Neural progenitor cell (in vitro differentiated cells): ENCODE measurements at regions not wholly inside any gene's neighbourhood (a gene's known extent, or its start where the extent isn't known, plus 50 kb on each side); places are given as distances from the start of the nearest gene placed in this dataset.

Experiments used
- CTCF ChIP-seq: fragments of 200-600 bp; sonication (generic); IDR thresholded peaks from 2 replicates; pipeline ENCODE4 v1.5.1; 2017; ENCODE audit warnings: antibody characterized with exemption, mild to moderate bottlenecking
- EZH2 ChIP-seq: fragments of 200-600 bp; sonication (generic); IDR thresholded peaks from 2 replicates; pipeline ENCODE4 v1.6.1; 2017; ENCODE audit warnings: antibody characterized with exemption, mild to moderate bottlenecking, moderate library complexity

DNA sequence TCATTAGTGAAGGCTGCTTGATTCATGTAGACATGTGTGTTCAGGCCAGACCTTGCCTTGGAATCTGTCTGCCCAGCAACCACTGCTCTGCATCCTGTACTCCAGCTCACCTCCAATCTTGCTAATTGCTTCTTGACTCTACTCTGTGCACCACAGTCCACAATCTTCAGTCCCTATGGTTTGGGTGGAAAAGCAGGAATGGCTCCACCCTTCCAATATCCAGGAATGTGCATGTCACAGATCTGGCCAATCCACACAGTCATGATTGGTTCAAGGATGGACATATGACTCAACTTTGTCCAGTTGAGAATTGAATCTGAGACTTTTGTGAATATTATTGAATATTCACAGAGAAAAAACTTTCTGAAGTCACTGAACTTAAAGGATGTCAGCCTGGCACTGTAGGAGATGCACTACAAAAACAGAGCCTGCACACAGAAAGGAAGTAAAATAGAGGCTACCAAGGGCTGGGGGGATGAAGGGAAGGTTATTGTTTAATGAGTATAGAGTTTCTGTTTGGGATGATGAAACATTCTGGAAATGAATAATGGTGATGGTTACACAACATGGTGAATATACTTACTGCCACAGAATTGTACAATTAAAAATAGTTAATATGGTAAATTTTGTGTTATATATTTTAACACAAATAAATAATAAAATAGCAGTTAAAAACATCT lies 161.3 kb upstream of the USP38 start:
- TF ChIP-seq CTCF = no peak
- no peak for TF ChIP-seq EZH2
